KMS-11 (cell line): ENCODE measurements at regions not wholly inside any gene's neighbourhood (a gene's known extent, or its start where the extent isn't known, plus 50 kb on each side); places are given as distances from the start of the nearest gene placed in this dataset.
"Not testable (repeated sequence)": the region's sequence is repeated elsewhere in the genome, so short reads cannot be mapped to it uniquely, and the experiment has no call there.

Experiments used
- H2AFZ ChIP-seq: fragments of 200-600 bp; sonication (generic); 2 replicates; pipeline ENCODE4 v1.6.1; 2016; ENCODE audit warnings: antibody characterized with exemption, mixed run types, low read depth
- H3K27ac ChIP-seq: fragments of 200-600 bp; sonication (generic); 2 replicates; pipeline ENCODE4 v1.6.1; 2016; ENCODE audit warnings: mild to moderate bottlenecking, mixed run types
- H3K27me3 ChIP-seq: fragments of 200-600 bp; sonication (generic); 2 replicates; pipeline ENCODE4 v1.6.1; 2017; ENCODE audit warnings: mild to moderate bottlenecking, low read depth, mixed run types, moderate library complexity; ENCODE audit not compliant: insufficient read depth
- H3K36me3 ChIP-seq: fragments of 200-600 bp; sonication (generic); 2 replicates; pipeline ENCODE4 v1.6.1; 2017; ENCODE audit warnings: mild to moderate bottlenecking, mixed run types; ENCODE audit not compliant: insufficient read depth
- H3K4me1 ChIP-seq: fragments of 200-600 bp; sonication (generic); 2 replicates; pipeline ENCODE4 v1.6.1; 2016; ENCODE audit warnings: mild to moderate bottlenecking, low read depth, mixed run types; ENCODE audit not compliant: poor library complexity, severe bottlenecking
- H3K4me2 ChIP-seq: fragments of 200-600 bp; sonication (generic); 2 replicates; pipeline ENCODE4 v1.7.0; 2016; ENCODE audit warnings: mild to moderate bottlenecking, mixed run types
- H3K4me3 ChIP-seq: fragments of 200-600 bp; sonication (generic); IDR thresholded peaks from 2 replicates; pipeline ENCODE4 v1.6.1; 2017; ENCODE audit warnings: low read depth, low read length, mixed read lengths; ENCODE audit not compliant: insufficient read depth
- H3K79me2 ChIP-seq: fragments of 200-600 bp; sonication (generic); 2 replicates; pipeline ENCODE4 v1.6.1; 2016; ENCODE audit warnings: low read depth, mixed run types; ENCODE audit not compliant: insufficient read depth
- H3K9ac ChIP-seq: fragments of 200-600 bp; sonication (generic); 2 replicates; pipeline ENCODE4 v1.6.1; 2016; ENCODE audit warnings: mild to moderate bottlenecking, mixed run types
- H4K20me1 ChIP-seq: fragments of 200-600 bp; sonication (generic); 2 replicates; pipeline ENCODE4 v1.6.1; 2016; ENCODE audit warnings: mild to moderate bottlenecking, mixed run types; ENCODE audit not compliant: insufficient read depth
- TF ChIP-seq, protein P1 (sequence below): fragments of 200-600 bp; sonication (generic); conservative IDR thresholded peaks from 2 replicates; pipeline ENCODE4 v1.6.1; 2017; ENCODE audit warnings: low read depth, mild to moderate bottlenecking, antibody characterized with exemption, low read length, moderate library complexity, mixed read lengths

DNA sequence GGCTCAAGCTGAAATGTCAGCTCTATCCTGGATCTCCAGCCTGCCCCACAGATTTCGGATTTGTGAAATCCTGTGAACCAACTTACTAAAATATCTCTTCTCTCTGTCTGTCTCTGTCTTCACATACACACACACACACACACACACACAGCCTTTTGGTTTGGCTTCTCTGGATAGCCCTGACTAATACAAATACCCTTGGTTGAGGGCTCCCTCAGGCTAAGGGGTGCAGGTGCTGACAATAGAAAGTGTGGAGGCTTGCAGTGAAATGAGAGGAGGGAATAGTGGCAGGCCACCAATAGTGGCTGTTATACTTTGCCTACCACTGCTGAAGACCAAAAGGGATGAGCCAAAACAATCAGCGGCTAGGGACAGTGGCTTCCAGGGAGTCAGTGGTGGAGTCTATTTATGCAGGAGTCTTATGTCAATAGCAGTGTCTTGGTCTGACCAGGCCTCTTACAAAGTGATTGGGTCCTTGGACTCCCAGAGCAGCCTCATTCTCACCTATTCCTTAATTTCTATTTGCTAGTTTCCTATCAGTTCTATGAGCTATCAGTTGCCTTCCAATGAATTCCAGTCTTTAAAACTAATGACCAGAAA is 93.2 kb upstream of the GAS1 start:
- no peak overlapping the region for H3K9ac ChIP-seq
- no peaks in the 10 kb centered on the region for H3K36me3 ChIP-seq
- no peak overlapping the region for H3K4me2 ChIP-seq
- TF ChIP-seq, protein P1, sequence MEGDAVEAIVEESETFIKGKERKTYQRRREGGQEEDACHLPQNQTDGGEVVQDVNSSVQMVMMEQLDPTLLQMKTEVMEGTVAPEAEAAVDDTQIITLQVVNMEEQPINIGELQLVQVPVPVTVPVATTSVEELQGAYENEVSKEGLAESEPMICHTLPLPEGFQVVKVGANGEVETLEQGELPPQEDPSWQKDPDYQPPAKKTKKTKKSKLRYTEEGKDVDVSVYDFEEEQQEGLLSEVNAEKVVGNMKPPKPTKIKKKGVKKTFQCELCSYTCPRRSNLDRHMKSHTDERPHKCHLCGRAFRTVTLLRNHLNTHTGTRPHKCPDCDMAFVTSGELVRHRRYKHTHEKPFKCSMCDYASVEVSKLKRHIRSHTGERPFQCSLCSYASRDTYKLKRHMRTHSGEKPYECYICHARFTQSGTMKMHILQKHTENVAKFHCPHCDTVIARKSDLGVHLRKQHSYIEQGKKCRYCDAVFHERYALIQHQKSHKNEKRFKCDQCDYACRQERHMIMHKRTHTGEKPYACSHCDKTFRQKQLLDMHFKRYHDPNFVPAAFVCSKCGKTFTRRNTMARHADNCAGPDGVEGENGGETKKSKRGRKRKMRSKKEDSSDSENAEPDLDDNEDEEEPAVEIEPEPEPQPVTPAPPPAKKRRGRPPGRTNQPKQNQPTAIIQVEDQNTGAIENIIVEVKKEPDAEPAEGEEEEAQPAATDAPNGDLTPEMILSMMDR, result no peak
- H2AFZ ChIP-seq, result no peak overlapping the region
- no peaks in the 10 kb centered on the region for H4K20me1 ChIP-seq
- no peaks in the 10 kb centered on the region for H3K27me3 ChIP-seq
- no peaks in the 10 kb centered on the region for H3K79me2 ChIP-seq
- H3K27ac ChIP-seq, result no peak overlapping the region
- H3K4me3 ChIP-seq, result no peak overlapping the region
- H3K4me1 ChIP-seq, result no peaks in the 10 kb centered on the region

DNA sequence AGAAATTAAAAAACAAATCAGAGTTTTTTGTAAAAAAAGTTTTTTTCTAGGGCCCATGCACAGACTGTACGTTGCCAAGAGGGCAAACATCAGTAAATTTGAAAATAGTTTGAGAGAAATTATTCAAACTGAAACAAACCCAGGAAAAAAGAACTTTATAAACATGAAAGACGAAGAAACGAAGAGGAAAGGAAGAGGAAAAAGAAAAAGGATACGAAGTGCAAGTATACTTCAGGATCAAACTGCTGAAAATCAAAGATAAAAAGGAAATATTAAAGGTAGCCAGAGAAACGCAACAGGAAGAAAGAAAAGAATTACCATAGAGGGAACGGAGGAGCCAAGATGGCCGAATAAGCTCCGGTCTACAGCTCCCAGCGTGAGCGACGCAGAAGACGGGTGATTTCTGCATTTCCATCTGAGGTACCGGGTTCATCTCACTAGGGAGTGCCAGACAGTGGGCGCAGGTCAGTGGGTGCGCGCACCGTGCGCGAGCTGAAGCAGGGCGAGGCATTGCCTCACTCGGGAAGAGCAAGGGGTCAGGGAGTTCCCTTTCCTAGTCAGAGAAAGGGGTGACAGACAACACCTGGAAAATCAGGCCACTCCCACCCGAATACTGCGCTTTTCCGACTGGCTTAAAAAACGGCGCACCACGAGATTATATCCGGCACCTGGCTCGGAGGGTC is 94.4 kb upstream of the GAS1 start:
- not testable (repeated sequence) for H3K27ac ChIP-seq, H2AFZ ChIP-seq, H3K27me3 ChIP-seq, H3K4me3 ChIP-seq, H3K36me3 ChIP-seq, H3K4me2 ChIP-seq, H3K79me2 ChIP-seq, H4K20me1 ChIP-seq, H3K4me1 ChIP-seq, H3K9ac ChIP-seq

DNA sequence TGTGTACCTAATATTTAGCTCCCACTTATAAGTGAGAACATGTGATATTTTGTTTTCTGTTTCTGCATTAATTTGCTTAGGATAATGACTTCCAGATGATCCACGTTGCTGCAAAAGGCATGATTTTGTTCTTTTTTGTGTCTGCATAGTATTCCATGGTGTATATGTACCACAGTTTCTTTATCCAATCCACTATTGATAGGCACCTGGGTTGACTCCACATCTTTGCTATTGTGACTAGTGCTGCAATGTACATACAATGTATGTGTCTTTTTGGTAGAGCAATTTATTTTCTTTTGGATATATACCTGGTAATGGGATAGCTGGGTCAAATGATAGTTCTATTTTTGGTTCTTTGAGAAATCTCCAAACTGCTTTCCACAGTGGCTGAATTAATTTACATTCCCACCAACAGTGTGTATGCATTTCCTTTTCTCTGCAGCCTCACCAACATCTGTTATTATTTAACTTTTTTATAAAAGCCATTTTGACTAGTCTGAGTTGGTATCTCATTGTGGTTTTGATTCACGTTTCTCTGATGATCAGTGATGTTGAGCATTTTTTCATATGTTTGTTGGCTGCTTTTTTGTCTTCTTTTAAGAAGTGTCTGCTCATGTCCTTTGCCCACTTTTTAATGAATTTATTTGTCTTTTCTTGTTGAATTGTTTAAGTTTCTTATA is 102.8 kb upstream of the GAS1 start:
- H3K27me3 ChIP-seq, H3K36me3 ChIP-seq, H3K9ac ChIP-seq, H3K4me1 ChIP-seq, H2AFZ ChIP-seq, H3K4me2 ChIP-seq, H3K79me2 ChIP-seq, H4K20me1 ChIP-seq, H3K27ac ChIP-seq, H3K4me3 ChIP-seq: not testable (repeated sequence)

DNA sequence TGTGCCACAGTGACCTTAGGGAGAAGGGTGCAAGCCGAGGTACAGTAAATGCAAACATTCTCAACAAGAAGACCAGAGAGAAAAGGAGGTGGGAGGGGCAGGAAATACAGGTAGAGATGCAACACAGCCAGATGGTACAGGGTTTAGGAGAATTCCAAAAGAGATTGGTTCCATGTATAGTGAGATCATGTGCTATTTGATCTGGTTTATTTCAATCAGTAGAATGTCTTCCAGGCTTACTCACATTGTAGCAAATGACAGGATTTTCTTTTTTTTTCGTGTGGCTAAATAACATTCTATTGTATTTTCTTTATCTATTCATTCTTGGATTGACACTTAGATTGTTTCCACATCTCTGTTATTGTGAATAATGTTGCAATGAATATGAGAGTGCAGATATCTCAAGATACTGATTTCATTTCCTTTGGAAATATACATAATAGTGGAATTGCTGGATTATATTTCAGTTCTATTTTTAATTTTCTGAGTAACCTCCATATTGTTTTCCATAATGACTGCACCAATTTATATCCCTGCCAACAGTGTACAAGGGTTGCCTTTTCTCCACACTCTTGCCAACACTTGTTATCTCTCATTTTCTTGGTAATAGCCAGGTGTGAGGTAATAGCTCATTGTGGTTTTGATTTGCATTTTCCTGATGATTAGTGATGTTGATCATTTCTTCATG is 107.8 kb upstream of the GAS1 start:
- no peaks in the 10 kb centered on the region for H4K20me1 ChIP-seq
- H3K27ac ChIP-seq, result no peak overlapping the region
- no peak overlapping the region for H3K4me2 ChIP-seq
- H3K4me1 ChIP-seq, result no peaks in the 10 kb centered on the region
- H3K36me3 ChIP-seq, result no peaks in the 10 kb centered on the region
- no peaks in the 10 kb centered on the region for H3K79me2 ChIP-seq
- H2AFZ ChIP-seq, result no peak overlapping the region
- H3K9ac ChIP-seq, result no peak overlapping the region
- H3K27me3 ChIP-seq, result no peaks in the 10 kb centered on the region
- TF ChIP-seq, protein P1, result no peak
- H3K4me3 ChIP-seq, result no peak overlapping the region

GRCh38 chr9:87059772-87060171 is 112.5 kb upstream of the GAS1 start:
- Histone ChIP-seq H3K4me2 (no peak overlapping the region), H3K4me3 (no peak overlapping the region), H4K20me1 (no peaks in the 10 kb centered on the region), H3K27ac (no peak overlapping the region), H2AFZ (no peak overlapping the region), H3K4me1 (no peaks in the 10 kb centered on the region), H3K79me2 (no peaks in the 10 kb centered on the region), H3K36me3 (no peaks in the 10 kb centered on the region), H3K9ac (no peak overlapping the region), H3K27me3 (no peaks in the 10 kb centered on the region)
- TF ChIP-seq, protein P1, result no peak
